ENCODE measurements at regions not wholly inside any gene's neighbourhood (a gene's known extent, or its start where the extent isn't known, plus 50 kb on each side); places are given as distances from the start of the nearest gene placed in this dataset.
"Not testable (repeated sequence)": the region's sequence is repeated elsewhere in the genome, so short reads cannot be mapped to it uniquely, and the experiment has no call there.

DNA sequence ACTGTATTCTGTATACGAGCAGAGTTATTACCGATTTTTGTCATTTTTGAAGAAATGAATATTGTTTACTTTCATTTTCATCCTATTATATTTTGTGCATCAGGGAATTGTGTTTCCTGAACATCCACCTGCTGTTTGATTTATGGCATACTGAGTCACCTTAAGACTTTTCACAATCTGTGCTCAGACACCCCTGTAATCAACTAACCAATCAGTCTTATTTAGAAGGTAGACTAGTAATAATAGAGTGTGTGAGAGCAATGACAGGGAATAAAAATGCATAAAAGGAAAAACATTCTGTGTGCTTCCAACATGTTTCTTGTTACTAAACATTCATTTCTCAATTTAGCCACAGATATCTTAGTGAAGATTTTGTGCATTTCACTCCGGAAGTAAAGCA lies 1413.6 kb upstream of the ACO1 start:
- DNase-seq: no peak

DNA sequence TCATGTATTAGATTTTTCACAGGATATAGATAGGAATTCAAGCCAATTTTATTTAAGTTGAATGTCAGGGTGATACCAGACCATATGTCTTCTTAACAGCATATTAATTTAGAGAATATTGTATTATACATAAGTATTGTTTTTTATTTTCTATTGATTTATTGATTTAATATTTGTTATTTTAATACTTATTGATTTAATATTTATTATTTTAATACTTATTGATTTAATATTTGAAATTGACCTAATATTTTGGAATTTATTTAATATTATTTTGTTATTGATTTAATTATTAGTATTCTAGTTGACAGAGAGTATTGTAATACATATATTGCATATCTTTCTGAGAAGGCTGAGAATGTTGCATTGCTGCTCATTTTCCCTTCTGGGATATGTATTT lies 1411.8 kb upstream of the ACO1 start:
- no peak for DNase-seq

DNA sequence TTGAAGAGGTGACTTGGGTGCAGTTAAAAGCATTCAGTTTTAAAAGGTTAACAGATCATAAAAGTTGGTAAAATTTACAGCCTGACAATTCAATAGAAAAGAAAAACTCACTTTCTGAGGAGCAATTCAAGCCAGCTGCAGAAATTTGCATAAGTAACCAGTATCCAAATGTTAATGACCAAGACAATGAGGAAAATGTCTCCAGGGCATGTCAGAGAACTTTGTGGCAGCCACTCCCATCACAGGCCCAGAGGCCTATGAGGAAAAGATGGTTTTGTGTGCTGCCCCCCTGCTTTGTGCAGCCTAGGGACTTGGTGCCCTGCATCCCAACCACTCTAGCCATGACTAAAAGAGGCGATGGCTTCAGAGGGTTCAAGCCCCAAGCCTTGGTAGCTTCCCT lies 1406.5 kb upstream of the ACO1 start:
- DNase-seq: no peak

DNA sequence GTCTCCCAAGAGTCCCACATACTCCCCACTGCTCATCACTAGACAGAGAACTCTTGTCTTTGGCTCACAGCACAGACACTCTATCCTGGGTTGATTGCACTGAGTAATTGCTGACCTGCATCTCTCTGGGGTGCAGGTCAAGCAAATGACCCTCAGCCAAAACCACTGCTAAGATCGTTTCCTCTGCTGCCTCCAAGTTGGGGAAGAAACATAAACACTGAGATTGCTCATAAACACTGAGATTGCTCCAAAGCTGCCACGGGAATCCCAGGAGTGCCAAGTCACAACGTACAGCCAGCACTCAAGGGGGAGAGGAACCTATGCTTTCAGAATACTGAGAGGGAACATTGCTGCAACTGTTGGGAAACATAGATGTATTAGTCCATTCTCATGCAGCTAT lies 1402.1 kb upstream of the ACO1 start:
- DNase-seq: no peak

DNA sequence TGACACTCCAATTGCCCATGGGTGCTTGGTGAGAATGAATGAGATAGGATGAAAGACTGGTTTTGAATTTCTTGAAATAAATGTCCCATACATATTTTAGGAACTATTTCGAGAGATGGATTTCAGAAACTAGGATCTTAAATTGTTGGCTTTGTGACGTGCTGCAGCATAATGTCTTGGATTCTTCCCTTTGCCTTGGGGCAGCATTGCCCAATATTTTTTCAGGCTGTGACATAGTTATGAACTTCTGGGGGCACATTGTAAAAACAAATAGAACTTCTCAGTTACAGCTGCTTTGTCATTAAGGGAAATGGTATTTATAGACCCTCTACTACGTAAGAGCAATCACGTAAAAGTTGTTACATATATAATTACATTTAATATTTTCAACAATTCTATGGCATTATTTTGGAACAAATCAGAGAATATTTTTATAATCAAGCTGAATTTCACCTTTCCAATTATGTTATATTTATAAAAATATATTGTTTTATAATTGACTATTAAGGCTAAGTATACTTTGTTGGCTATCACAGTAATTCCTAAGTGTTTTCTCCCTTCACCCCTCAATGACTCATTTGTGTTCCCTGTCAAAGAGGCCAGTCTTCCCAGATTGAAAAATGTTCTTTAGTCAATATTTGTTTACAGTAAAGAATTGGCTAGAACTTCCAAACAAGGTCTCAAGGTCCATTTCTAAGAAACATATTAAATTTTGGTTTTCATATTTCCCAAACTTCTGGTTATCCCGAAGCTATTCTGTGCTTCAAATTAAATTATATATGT lies 1388.3 kb upstream of the ACO1 start:
- no peak for DNase-seq

DNA sequence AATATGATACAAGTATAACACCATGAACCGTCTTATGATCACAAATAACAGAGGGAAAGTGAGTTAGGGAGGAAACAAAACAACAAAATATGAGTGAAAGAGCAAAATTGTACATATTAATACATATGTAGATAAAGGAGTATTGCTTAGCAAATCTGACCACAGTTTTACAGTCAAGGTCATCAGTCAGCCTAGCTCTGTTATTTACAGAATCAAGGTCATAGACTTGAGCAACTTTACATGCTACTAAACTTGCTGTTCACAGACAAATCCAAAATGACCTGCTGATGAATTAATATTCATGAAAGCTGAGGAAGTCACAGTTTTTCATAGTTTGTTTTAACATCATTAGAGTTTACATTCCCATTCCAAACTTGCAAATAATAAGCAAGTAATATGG lies 1387.7 kb upstream of the ACO1 start:
- DNase-seq: no peak

DNA sequence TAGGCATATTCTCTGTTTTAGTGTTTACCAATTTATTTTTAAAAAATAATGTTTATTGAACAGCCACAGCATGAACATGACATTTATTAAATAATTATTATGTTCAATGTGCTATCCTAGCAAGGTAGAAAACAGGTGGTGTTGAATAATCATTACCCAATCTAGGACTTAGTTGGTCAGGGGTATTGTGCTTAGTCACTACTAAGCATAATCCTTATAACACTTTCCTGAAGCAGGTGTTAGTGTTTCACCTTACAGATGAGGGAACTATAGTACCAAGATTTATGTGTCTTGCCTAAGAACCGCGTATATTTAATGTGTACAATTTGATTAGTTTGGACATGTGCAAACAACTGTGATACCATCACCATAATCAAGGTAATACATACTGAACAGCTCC lies 1387.2 kb upstream of the ACO1 start:
- DNase-seq: no peak

DNA sequence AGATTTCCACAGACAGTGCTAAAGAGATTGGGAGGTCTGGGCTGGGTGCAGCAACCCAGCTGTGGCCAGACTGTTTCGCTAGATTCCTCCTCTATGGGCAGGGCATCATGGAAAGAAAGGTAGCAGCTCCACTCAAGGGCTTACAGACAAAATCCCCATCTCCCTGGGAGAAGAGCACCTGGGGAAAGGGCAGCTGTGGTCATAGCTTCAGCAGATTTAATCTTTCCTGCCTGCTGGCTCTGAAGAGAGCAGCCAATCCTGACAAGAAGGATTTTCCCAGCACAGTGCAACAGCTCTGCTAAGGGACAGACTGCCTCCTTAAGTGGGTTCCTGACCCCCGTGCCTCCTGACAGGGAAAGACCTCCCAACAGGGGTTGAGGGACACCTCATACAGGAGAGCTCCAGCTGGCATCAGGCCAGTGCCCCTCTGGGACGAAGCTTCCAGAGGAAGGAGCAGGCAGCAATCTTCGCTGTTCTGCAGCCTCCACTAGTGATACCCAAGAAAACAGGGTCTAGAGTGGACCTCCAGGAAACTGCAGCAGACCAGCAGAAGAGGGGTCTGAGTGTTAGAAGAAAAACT lies 1379.3 kb upstream of the ACO1 start:
- no peak for DNase-seq

DNA sequence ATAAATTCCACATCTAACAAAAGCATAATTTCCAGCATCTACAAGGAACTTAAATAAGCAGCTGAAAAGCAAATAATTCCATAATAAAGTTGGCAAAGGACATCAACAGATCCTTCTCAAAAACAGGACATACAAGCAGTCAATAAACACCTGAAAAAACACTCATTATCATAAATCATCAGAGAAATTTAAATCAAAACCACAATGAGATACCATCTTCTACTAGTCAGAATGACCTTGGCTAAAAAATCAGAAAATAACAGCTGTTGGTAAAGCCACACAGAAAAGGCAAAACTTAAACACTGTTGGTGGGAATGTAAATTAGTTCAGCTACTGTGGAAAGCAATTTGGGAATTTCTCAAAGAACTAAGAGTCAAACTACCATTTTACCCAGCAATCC lies 1371.1 kb upstream of the ACO1 start:
- no peak for DNase-seq

DNA sequence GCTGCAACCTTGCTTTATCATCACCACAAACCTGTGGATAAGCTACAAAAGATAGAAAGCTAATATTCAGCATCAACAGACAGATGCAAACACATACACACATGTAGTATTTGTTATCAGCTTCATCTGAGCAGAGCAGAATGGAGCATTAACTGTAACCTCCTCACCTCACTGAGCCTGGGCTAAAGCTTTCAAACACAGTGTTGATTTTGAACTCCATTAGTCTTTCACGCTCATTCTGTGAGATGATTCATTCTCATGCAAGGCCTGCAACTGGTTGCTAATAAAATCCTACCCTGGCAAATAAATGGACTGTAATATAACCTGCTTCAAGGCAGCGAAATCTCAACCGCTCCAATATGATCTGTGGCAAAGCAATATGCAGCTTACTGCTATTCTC lies 1360.6 kb upstream of the ACO1 start:
- no peak for DNase-seq

DNA sequence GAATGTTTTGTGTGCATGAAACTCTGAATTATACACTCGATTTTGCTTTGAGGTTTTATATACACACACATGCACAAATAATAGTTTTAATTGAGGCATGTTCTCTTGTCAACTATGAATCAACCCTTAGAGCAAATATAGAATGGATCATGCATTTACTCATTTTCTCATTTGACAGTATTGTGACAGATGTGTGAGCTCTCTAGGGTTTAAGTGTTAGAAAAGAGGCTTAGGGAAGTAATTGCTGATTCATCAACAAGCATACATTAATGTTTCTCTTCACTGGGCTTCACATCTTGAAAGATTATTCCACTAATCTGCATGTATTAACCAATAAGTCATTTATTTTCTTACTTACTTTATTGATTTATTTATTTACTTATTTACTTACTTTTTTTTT lies 1356.8 kb upstream of the ACO1 start:
- DNase-seq: no peak

DNA sequence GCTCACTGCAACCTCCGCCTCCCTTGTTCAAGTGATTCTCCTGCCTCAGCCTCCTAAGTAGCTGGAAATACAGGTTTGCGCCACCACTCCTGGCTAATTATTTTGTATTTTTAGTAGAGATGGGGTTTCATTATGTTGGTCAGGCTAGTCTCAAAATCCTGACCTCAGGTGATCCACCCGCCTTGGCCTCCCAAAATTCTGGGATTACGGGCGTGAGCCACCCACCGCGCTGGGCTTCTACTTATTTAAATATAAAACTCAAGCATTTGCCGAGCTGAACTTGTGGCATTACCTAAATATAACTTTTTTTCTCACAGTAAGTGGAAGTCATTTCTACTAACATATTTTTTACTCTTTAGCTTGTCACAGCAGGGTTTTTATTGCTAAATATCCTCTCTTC lies 1356.3 kb upstream of the ACO1 start:
- DNase-seq: no peak

DNA sequence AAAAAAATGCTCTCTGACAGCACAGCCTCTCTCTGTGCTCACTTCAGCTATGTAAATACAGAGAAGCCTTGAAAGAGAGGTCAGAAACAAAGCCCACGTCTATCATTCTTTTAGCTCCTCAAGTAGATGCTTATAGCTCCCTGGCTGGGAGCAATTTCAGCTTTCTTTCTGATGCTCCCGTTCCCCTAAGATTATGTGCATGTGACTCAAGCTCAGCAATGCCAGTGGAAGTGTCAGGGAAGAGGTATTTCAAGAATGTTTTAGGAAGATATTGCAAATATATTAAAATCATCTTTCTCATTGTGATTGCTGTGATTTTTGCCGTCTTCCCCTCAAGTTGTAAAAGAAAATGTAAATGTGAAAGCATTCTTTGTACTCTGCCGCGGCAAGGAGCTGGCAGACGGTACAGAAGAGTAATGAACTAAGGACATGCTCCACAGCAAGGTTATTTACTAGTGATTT lies 1353.7 kb upstream of the ACO1 start:
- DNase-seq: no peak

DNA sequence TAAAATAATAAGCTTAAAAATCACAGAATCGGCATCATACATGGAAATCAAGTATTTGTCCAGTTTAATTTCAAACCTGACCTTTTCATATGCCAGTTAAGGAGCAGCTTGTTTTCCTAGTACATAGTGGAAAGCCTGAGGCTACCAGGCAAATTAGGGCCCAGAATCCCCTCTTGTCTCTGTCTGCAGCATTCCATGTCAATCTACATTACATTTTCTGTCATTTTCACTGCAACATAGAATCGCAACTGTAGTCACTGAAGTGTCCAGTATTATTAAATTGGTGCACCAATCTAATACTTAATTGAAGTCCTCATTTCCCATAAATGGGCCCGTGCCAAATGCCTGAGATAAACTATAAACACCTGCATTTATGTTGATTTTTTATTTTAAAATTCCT lies 1352.2 kb upstream of the ACO1 start:
- DNase-seq: no peak

DNA sequence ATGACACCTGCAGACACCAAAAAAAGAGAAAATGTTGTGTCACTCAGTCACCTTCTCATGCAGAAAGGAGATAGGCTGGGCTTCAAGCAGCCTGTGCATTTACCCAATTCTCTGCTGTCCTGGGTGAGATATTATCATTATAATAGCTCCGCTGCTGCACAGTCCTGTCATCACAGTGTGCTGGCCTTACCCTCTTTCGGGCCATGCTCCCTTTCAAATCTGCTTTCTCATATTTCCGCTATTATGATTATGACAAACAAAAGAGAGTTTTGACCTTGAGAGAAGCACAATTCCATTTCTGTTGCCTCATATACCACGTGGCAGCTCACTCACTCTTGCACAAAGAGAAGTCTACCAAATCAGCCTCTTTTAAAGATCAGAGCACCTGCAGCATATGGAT lies 1350.1 kb upstream of the ACO1 start:
- no peak for DNase-seq

DNA sequence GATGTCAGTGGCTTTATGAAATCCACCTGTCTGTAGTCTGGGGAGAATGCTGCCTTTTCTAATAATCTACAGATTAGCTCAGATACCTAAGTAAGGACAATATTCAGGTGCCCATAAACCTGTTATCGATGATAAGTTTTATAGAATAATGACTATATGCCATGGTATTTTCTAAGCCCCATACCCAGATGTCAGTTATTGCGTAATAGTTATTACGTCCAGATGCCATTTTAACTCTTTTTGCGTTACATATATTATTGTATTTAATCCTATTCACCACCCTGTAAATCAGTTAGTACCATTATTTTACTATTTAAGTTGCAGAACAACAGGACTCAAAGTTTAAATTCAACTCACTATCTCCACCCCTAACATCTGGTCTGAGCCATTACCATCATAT lies 1343.9 kb upstream of the ACO1 start:
- DNase-seq: no peak

DNA sequence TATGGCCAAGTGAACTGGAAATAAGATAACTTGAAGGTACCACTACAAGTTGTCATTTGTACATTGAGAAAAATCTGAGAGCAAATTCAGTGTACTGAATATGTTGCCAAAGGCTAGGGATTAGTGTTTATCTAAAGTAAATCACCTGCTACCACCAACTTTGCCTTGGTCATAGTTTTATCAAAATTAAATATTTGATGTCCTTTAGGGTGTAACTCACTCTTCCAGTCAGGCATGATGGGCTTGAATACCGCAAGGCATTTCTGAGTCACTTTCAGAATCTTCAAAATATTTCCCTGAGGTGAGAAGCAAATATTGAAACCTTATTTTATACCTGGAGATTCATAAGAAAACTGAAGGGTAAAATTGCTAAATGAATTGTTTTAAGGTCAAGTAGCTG lies 1338.6 kb upstream of the ACO1 start:
- no peak for DNase-seq

DNA sequence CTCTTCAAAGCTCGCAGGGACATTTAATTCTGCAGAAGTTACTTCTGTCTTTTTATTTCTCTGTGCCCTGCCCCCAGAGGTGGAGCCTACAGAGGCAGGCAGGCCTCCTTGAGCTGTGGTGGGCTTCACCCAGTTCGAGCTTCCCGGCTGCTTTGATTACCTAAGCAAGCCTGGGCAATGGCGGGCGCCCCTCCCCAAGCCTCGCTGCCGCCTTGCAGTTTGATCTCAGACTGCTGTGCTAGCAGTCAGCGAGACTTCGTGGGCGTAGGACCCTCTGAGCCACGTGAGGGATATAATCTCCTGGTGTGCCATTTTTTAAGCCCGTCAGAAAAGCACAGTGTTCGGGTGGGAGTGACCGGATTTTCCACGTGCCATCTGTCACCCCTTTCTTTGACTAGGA lies 1322.9 kb upstream of the ACO1 start:
- not testable (repeated sequence) for DNase-seq

DNA sequence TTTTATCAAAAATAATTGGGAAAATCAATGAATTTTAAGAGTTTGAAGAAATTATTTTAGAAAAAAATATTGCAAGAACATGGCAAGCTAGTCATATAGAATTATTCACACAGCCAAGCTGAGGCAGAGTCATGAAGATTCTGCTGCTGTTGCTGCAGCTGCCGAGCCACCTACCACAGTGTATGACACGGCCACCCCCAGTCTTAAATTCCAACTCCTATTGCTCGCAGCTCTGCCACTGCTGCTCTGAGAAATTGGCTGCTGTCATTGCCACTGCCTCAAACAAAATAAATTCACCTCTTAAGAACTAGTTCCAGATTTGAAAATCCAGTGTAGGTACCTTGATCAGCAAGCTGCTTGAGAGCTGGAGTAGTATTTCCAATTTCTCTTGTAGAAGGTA lies 1318.8 kb upstream of the ACO1 start:
- no peak for DNase-seq

DNA sequence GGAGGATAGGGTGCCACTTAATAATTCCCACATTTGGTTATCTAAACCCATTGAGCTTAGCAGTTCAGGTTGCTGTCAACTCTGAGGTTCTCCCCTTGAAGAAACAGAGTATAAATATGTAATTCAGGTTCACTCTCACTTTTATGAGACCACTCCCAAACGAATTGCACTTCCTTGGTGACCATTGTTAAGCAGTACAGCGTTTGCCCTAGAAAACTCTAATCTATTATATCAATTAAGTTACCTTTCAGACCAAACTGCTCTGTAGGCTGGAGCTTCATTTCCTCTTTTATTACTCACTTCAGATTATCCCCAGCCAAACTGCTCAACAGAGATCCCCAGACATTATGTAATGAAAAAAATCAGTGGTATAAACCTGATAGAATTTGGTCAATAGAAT lies 1317.0 kb upstream of the ACO1 start:
- no peak for DNase-seq

DNA sequence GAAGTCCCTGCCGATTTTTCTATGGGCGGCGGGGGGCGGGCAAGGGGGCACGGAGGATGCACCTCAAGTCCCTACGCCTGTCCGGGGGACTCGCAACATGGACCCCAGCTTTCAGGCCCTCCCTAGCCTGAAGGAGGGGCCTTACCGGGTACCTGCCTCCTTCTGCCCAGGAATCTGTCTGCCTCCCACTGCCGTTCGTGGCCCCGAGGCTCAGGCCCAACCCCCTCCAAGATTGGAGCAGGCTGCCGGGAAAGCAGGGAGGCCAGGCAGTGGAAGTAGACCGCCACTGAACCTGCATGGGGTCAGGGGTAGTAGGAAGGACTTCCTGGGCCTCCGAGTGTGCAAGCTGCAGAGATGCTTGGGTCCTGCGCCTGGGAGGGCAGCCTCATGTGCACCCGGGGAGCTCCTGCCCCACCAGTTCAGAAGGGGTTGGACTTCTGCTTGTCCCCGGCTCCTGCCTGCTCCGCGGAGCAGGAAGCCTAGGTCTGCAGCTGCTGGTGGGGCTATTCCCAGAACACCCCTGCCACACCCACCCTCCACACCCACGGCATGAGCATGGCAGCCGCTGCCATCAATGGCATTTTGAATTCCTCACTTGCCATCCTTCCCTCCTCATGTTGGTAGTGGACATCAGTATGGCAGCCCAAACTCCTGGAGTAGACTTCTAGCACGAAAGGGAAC lies 1312.7 kb upstream of the ACO1 start:
- no peak for DNase-seq

DNA sequence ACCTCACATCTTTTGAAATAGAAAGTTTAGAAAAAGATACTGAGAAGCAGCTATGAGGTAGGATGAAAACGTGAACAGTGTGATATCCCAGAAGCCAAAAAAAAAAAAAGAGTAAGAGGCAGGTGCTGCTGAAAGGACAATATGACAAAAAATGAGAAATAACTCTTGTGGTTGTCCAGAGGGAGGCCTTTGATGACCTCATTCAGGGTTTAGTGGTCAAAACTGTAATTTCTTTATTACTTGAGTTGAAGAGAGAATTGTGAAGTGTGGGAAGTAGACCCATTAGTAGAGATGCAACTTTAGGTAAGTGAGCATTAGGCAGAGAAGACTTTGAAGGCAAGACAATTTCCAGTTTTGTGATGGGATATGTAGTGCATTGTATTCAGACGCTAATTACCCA lies 1306.3 kb upstream of the ACO1 start:
- no peak for DNase-seq

DNA sequence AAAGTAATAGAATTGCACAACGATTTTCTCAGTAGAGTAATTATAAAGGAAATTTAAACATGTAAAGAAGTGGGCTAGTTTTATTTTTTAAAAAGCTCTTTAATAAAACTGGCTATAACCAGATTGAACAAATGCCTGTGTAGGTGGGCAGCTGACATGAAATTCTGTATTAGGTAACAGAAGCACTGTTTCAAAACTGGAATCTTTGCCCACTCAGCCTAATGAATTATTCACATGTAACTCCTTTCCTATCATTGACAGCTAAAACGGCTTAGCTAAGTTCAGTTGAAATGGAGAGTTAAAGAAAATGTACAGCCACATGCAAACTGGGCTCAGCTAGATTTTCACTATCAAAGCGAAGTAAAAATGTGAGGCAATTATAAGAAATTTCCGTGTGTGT lies 1300.1 kb upstream of the ACO1 start:
- DNase-seq: no peak

DNA sequence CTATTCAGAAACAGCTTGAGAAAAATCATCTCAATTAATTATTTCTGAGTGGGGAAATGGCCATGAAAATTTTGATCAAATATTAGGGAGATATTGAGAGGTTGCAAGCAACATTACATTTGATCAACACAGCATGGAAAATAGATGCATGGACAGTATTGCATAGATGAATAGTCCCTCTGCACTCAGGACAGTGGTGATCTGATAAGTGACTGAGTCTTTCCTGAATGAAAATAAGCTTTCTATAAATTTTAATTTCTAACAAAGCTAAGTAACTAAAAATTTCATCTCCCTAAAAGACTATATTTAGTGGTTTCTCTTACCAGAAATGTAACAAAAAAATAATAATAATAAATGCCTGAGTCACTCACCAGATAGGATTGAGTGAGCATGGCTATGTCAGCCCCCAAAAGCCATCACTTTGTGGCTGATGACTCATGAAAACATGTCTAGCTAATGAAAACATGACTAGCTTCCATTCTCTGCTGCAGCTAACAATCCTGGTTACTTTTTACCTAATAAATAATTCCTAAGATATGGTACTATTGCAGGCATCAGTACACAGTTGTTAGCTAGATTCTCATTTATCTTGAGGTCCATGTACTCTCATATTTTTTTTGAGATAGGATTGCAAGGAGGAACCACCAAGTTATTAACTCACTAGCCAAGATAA lies 1294.8 kb upstream of the ACO1 start:
- DNase-seq: no peak
